CD4-positive, alpha-beta memory T cell (primary cell): ENCODE measurements at regions not wholly inside any gene's neighbourhood (a gene's known extent, or its start where the extent isn't known, plus 50 kb on each side); places are given as distances from the start of the nearest gene placed in this dataset.

ENCODE experiments used
- CTCF ChIA-PET: fragments of 350-600 bp; sonication (Branson Sonifier 250); formaldehyde crosslinking; loops from one replicate; lab custom pipeline; 2021; ENCODE audit warnings: inconsistent platforms; ENCODE audit not compliant: partially characterized antibody; lab: Charles Lee
- POLR2A ChIA-PET: fragments of 350-600 bp; sonication (Branson Sonifier 250); formaldehyde crosslinking; loops from one replicate; lab custom pipeline; 2021; ENCODE audit not compliant: partially characterized antibody; lab: Charles Lee
- DNase-seq, 5 donors: peaks; one replicate each; pipeline versions ENCODE4 v3.0.0 to v3.0.0-alpha.2; 2020 to 2022; ENCODE audit warnings: mixed read lengths in 1 of 5
- H3K27ac ChIP-seq: one replicate; pipeline ENCODE4 v1.7.0; 2013; ENCODE audit warnings: low read depth, low read length
- H3K27me3 ChIP-seq: 2 replicates; pipeline ENCODE4 v1.7.0; 2013; ENCODE audit warnings: mild to moderate bottlenecking, low read length, moderate library complexity; ENCODE audit not compliant: insufficient read depth
- H3K36me3 ChIP-seq: 2 replicates; pipeline ENCODE4 v1.7.0; 2013; ENCODE audit warnings: mild to moderate bottlenecking, low read length, moderate library complexity; ENCODE audit not compliant: insufficient read depth
- H3K4me1 ChIP-seq: 2 replicates; pipeline ENCODE4 v1.7.0; 2013; ENCODE audit warnings: mild to moderate bottlenecking, low read length, moderate library complexity; ENCODE audit not compliant: insufficient read depth
- H3K4me3 ChIP-seq, 2 donors: one replicate each; pipeline ENCODE4 v1.7.0; 2013; ENCODE audit warnings: low read length in 2 of 2, mild to moderate bottlenecking in 1 of 2
- H3K9me3 ChIP-seq, 2 donors: one replicate each; pipeline ENCODE4 v1.7.0; 2013; ENCODE audit warnings: low read length in 2 of 2, control low read depth in 1 of 2; ENCODE audit not compliant: control insufficient read depth in 1 of 2
- H3K27ac Mint-ChIP-seq, 7 donors: one replicate each; pipeline ENCODE4 v1.8.0; 2020 to 2021; ENCODE audit warnings: mixed read lengths in 7 of 7, mild to moderate bottlenecking in 6 of 7, inconsistent platforms in 3 of 7, moderate library complexity in 3 of 7
- H3K27me3 Mint-ChIP-seq, 2 donors: one replicate each; pipeline ENCODE4 v1.8.0; 2020 to 2021; ENCODE audit warnings: mixed read lengths in 2 of 2
- H3K36me3 Mint-ChIP-seq, 2 donors: one replicate each; pipeline ENCODE4 v1.8.0; 2020 to 2021; ENCODE audit warnings: mixed read lengths in 2 of 2, inconsistent platforms in 1 of 2, mild to moderate bottlenecking in 1 of 2
- H3K4me1 Mint-ChIP-seq, 4 donors: one replicate each; pipeline ENCODE4 v1.8.0; 2020 to 2021; ENCODE audit warnings: mixed read lengths in 4 of 4, mild to moderate bottlenecking in 1 of 4
- H3K4me3 Mint-ChIP-seq, 8 donors: one replicate each; pipeline ENCODE4 v1.8.0; 2020 to 2021; ENCODE audit warnings: mixed read lengths in 8 of 8, mild to moderate bottlenecking in 7 of 8, moderate library complexity in 6 of 8, inconsistent platforms in 3 of 8
- H3K9me3 Mint-ChIP-seq, 8 donors: one replicate each; pipeline ENCODE4 v1.8.0; 2020 to 2021; ENCODE audit warnings: mixed read lengths in 8 of 8, mild to moderate bottlenecking in 5 of 8, inconsistent platforms in 3 of 8, moderate library complexity in 1 of 8
- intact Hi-C: fragments of 100-400 bp; cut with micrococcal nuclease; formaldehyde crosslinking; loops from one replicate; pipeline ENCODE4 v1.15.1; 2023

DNA sequence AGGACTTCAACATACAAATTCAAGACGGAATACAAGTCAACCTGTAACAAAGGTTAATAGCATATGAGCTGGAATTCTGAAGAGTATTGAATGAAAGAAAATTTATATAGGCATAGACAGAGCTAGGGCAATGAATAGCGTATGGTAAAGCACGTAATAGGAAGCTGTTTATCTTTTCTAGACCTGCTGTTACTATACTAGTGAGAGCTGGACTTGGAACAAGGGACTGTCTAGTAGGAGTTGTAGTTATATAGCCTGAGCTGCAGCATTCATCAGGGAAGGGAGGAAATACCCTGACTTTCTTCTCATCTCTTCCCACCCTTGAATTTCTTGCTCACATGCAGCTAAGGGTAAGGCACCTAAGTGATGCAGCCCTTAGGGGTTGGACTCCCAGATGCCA, 67.5 kb upstream of the PRLR start:
- Mint-ChIP-seq H3K4me3 (no peak overlapping the region), H3K36me3 (no peaks in the 10 kb centered on the region), H3K9me3 (peaks cover 0 to 17% (median 0%) of the 10 kb centered on the region in 8 donors), H3K27me3 (peaks cover 9 to 10% of the 10 kb centered on the region in 2 donors), H3K27ac (no peak overlapping the region), H3K4me1 (no peaks in the 10 kb centered on the region)
- no peak overlapping the region for H3K4me3 ChIP-seq
- H3K9me3 ChIP-seq = no peaks in the 10 kb centered on the region
- H3K27ac ChIP-seq = no peak overlapping the region
- H3K27me3 ChIP-seq = no peaks in the 10 kb centered on the region
- no peak for DNase-seq
- no peaks in the 10 kb centered on the region for H3K36me3 ChIP-seq
- POLR2A ChIA-PET = no interaction called here
- CTCF ChIA-PET = no interaction called here
- intact Hi-C loops = no loop called here
- no peaks in the 10 kb centered on the region for H3K4me1 ChIP-seq

DNA sequence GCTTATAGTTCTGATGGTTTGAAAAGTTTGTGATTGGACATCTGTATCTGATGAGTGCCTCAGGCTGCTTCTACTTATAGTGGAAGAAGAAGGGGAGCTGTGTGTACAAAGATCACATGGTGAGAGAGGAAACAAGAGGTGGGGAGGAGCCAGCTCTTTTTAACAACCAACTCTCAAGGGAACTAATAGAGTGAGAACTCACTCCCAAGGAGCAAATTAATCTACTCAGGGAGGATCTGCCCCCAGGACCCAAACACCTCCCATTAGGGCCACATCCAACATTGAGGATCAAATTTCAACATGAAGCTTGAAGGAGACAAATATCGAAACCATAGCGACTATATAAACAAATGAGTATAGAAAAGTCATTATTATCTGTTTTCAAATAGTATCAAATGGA, 64.7 kb upstream of the PRLR start:
- H3K4me3 ChIP-seq = no peak overlapping the region
- H3K4me1 ChIP-seq = no peaks in the 10 kb centered on the region
- H3K36me3 ChIP-seq = no peaks in the 10 kb centered on the region
- Mint-ChIP-seq H3K27ac (no peak overlapping the region), H3K4me3 (no peak overlapping the region), H3K4me1 (no peaks in the 10 kb centered on the region), H3K27me3 (peaks cover under 1 to 9% of the 10 kb centered on the region in 2 donors), H3K9me3 (peaks cover 0 to 15% (median under 1%) of the 10 kb centered on the region in 8 donors), H3K36me3 (no peaks in the 10 kb centered on the region)
- intact Hi-C loops = no loop called here
- ChIA-PET POLR2A (no interaction called here), CTCF (no interaction called here)
- no peak overlapping the region for H3K27ac ChIP-seq
- no peaks in the 10 kb centered on the region for H3K9me3 ChIP-seq
- H3K27me3 ChIP-seq = no peaks in the 10 kb centered on the region
- no peak for DNase-seq

DNA sequence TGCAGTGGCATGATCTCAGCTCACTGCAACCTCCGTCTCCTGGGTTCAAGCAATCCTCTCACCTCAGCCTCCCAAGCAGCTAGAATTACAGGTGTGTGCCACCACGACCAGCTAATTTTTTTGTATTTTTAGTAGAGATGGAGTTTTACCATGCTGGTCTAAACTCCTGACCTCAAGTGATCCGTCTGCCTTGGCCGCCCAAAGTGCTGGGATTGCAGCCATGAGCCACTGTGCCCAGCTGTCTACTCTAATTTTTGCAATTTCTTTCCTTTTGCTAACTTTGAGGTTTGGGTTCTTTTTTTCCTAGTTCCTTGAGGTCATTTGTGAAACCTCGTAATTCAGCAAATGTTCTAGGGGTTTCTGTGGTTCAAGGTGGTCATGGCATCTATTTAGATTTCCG, 63.7 kb upstream of the PRLR start:
- Mint-ChIP-seq H3K27me3 (peaks cover 0 to 7% of the 10 kb centered on the region in 2 donors), H3K4me3 (no peak overlapping the region), H3K4me1 (no peaks in the 10 kb centered on the region), H3K27ac (no peak overlapping the region), H3K36me3 (no peaks in the 10 kb centered on the region), H3K9me3 (peaks cover 0 to 14% (median under 1%) of the 10 kb centered on the region in 8 donors)
- Histone ChIP-seq H3K27me3 (no peaks in the 10 kb centered on the region), H3K4me1 (no peaks in the 10 kb centered on the region), H3K4me3 (no peak overlapping the region), H3K27ac (no peak overlapping the region), H3K9me3 (no peaks in the 10 kb centered on the region), H3K36me3 (no peaks in the 10 kb centered on the region)
- CTCF ChIA-PET = no interaction called here
- intact Hi-C loops = no loop called here
- POLR2A ChIA-PET = no interaction called here
- no peak for DNase-seq

DNA sequence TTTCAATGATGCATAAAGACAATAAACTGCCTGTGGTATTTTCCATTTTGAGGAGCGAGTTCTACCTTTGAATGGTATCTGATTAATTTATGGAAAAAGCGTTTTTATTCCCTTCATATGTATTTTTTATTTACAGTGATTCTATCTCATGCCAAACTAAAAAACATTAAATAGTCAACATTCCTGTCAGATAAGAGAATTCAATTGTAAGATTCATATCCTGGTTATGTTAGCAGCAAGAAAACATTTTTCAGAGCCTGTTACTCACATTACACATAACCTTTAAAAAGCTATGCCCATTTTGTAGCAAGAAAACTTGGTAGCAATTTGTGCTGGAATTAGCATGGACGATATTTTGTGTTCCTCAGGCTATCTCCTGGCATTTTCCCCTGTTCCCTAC, 55.1 kb upstream of the PRLR start:
- no peak for DNase-seq
- Histone ChIP-seq H3K4me3 (no peak overlapping the region), H3K27me3 (no peaks in the 10 kb centered on the region), H3K4me1 (no peaks in the 10 kb centered on the region), H3K36me3 (no peaks in the 10 kb centered on the region), H3K27ac (no peak overlapping the region), H3K9me3 (no peaks in the 10 kb centered on the region)
- ChIA-PET POLR2A (no interaction called here), CTCF (no interaction called here)
- Mint-ChIP-seq H3K36me3 (no peaks in the 10 kb centered on the region), H3K4me3 (no peak overlapping the region), H3K4me1 (no peaks in the 10 kb centered on the region), H3K27ac (no peak overlapping the region), H3K9me3 (peaks cover 0 to 8% (median 3%) of the 10 kb centered on the region in 8 donors), H3K27me3 (peaks cover 0 to 4% of the 10 kb centered on the region in 2 donors)
- intact Hi-C loops = no loop called here

DNA sequence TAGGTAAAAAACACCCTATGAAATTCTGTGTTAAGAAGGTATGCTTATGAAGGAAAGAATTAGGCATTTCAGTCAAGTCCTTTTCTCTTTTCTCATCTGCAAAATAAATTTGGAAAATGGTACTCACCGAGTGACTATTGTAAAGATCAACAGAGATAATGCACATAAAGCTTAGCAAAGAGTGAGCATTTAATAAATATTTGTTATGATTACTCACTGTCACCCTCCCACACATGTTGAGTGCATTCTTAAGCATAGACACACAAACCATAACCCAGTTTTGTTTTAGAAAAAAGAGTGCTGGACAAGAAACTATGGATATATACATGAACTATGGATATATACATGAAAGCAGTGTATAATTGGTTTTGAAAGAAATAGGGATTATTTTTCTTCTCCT, 54.7 kb upstream of the PRLR start:
- no peaks in the 10 kb centered on the region for H3K36me3 Mint-ChIP-seq
- intact Hi-C loops = no loop called here
- no peak overlapping the region for H3K4me3 Mint-ChIP-seq
- Histone ChIP-seq H3K4me3 (no peak overlapping the region), H3K27ac (no peak overlapping the region), H3K9me3 (no peaks in the 10 kb centered on the region), H3K27me3 (no peaks in the 10 kb centered on the region), H3K36me3 (no peaks in the 10 kb centered on the region), H3K4me1 (no peaks in the 10 kb centered on the region)
- no peak for DNase-seq
- peaks cover 0 to 4% of the 10 kb centered on the region in 2 donors for H3K27me3 Mint-ChIP-seq
- peaks cover 0 to 6% (median 3%) of the 10 kb centered on the region in 8 donors for H3K9me3 Mint-ChIP-seq
- H3K4me1 Mint-ChIP-seq = no peaks in the 10 kb centered on the region
- ChIA-PET CTCF (no interaction called here), POLR2A (no interaction called here)
- H3K27ac Mint-ChIP-seq = no peak overlapping the region

DNA sequence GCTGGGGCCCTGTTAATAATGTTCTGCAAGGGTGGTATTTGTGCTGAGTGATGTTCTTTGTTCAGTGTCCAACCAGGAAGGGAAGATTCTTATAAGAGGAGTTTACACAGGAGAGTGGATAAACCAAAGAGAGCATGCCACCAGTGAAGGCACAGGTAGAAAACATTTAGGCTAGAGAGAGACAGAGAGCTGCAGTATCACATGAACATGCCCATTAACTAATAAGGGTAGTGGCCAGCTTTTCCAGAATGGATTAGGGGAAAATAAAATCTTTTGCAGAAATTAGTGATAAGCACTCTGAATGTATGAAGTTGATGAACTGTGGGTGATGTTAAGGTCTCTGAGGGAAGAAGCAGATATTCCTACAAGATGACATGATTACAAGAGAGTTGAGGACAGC, 54.1 kb upstream of the PRLR start:
- no peak overlapping the region for H3K4me3 ChIP-seq
- no peaks in the 10 kb centered on the region for H3K36me3 ChIP-seq
- H3K4me1 ChIP-seq = no peaks in the 10 kb centered on the region
- no peak for DNase-seq
- ChIA-PET CTCF (no interaction called here), POLR2A (no interaction called here)
- H3K27ac ChIP-seq = no peak overlapping the region
- no peaks in the 10 kb centered on the region for H3K9me3 ChIP-seq
- Mint-ChIP-seq H3K4me1 (no peaks in the 10 kb centered on the region), H3K4me3 (no peak overlapping the region), H3K9me3 (peaks cover 0 to 7% (median 3%) of the 10 kb centered on the region in 8 donors), H3K27me3 (peaks cover 0 to 4% of the 10 kb centered on the region in 2 donors), H3K27ac (no peak overlapping the region), H3K36me3 (no peaks in the 10 kb centered on the region)
- H3K27me3 ChIP-seq = no peaks in the 10 kb centered on the region
- intact Hi-C loops = no loop called here

DNA sequence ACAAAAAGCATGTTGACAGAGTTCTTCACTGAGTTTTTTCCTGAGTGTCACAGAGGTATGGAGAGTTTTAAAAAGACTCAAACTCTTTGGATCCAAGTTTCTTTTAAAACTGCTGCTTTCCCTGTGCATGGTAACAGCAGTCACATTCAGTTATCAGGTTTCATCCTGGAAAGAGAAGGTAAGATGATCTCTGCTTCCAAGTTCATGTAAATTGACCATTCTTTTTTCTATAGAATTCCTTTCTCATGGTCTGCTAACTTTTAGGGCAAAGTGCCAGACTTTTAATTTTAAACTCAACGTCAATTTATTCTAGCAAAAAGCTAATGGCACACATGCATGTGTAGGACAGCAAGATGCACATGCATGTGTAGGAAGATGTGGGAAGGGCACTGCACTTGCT, 52.5 kb upstream of the PRLR start:
- Mint-ChIP-seq H3K36me3 (no peaks in the 10 kb centered on the region), H3K27ac (no peak overlapping the region), H3K4me1 (no peaks in the 10 kb centered on the region), H3K9me3 (peaks cover 0 to 12% (median 4%) of the 10 kb centered on the region in 8 donors), H3K4me3 (no peak overlapping the region), H3K27me3 (peaks cover 0 to 4% of the 10 kb centered on the region in 2 donors)
- CTCF ChIA-PET = no interaction called here
- no peaks in the 10 kb centered on the region for H3K36me3 ChIP-seq
- intact Hi-C loops = no loop called here
- DNase-seq = no peak
- no peak overlapping the region for H3K4me3 ChIP-seq
- no peak overlapping the region for H3K27ac ChIP-seq
- H3K9me3 ChIP-seq = no peaks in the 10 kb centered on the region
- POLR2A ChIA-PET = no interaction called here
- H3K4me1 ChIP-seq = no peaks in the 10 kb centered on the region
- H3K27me3 ChIP-seq = no peaks in the 10 kb centered on the region

DNA sequence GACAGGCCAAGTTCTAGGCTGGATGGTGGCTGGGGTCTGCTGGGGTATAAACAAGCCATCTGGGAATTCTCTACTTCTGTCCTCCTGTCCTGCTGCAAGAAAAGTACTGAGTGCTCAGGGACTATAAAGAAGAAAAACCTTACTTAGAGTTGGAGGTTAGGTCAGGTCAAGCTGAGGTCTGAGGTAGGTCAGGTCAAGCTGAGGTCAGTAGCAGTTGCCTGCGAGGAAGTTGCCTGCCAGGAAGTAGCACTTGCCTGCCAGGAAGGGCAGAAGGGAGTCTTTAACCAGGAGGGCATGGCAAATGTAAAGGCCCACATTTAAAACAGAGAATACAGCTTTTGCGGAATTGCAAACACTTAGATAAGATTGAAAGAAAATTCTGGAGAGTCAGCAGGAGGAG, 51.3 kb upstream of the PRLR start:
- Mint-ChIP-seq H3K4me3 (no peak overlapping the region), H3K9me3 (peaks cover 0 to 12% (median 4%) of the 10 kb centered on the region in 8 donors), H3K4me1 (no peaks in the 10 kb centered on the region), H3K27ac (no peak overlapping the region), H3K27me3 (peaks cover 0 to 1% of the 10 kb centered on the region in 2 donors), H3K36me3 (no peaks in the 10 kb centered on the region)
- Histone ChIP-seq H3K9me3 (no peaks in the 10 kb centered on the region), H3K4me3 (no peak overlapping the region), H3K27me3 (no peaks in the 10 kb centered on the region), H3K27ac (no peak overlapping the region), H3K36me3 (no peaks in the 10 kb centered on the region), H3K4me1 (no peaks in the 10 kb centered on the region)
- ChIA-PET POLR2A (no interaction called here), CTCF (no interaction called here)
- DNase-seq = no peak
- intact Hi-C loops = no loop called here
